ENCODE measurements at regions not wholly inside any gene's neighbourhood (a gene's known extent, or its start where the extent isn't known, plus 50 kb on each side); places are given as distances from the start of the nearest gene placed in this dataset.

DNA sequence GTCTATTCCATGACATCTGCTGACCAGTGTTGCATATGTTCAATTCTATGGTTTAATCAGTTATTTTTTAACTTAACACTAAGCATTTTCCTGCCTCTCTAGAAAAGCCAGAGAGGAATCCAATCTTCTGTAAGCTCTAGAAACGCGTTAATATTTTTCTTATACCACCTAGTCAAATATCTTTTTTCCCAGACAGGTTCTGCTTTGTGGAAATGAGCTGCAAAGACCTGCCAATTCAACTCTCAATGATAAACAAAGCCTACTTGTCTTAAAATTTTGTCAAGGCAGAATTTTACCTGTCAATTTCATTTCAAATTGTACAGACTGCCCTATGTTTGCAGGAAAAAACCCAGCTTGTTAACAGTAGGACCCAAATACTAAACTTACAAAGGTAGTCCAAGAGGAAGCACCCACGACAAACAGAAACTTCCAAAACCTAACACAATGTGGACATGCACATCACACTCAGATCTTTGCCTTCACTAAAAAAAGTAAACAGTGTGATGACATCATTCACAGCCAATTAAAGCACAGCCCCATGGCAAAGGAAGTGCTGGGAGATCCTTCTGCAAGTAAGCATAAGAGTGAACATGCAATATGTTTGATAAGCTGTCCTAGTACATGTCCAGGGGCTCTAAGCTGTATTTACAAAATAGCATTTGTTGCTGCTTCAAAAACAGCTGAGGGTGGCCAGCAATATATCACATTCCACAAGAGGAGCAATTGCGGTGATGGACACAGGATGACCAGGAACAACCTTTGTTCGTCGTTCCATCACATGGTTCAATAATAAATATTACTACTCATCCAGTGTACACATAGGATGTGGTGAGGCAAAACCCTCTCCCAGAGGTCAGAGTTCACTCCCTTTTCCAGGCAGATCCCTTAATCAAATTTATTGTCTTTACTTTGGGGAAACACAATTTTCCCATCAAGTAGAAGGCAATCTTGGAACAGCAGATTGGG, 139.4 kb upstream of the TSC22D2 start (continued):
- TF ChIP-seq CREM (IDR thresholded peaks at IDR 0.05; ENCODE audit: low read depth), result no peak
- TF ChIP-seq, protein P1, sequence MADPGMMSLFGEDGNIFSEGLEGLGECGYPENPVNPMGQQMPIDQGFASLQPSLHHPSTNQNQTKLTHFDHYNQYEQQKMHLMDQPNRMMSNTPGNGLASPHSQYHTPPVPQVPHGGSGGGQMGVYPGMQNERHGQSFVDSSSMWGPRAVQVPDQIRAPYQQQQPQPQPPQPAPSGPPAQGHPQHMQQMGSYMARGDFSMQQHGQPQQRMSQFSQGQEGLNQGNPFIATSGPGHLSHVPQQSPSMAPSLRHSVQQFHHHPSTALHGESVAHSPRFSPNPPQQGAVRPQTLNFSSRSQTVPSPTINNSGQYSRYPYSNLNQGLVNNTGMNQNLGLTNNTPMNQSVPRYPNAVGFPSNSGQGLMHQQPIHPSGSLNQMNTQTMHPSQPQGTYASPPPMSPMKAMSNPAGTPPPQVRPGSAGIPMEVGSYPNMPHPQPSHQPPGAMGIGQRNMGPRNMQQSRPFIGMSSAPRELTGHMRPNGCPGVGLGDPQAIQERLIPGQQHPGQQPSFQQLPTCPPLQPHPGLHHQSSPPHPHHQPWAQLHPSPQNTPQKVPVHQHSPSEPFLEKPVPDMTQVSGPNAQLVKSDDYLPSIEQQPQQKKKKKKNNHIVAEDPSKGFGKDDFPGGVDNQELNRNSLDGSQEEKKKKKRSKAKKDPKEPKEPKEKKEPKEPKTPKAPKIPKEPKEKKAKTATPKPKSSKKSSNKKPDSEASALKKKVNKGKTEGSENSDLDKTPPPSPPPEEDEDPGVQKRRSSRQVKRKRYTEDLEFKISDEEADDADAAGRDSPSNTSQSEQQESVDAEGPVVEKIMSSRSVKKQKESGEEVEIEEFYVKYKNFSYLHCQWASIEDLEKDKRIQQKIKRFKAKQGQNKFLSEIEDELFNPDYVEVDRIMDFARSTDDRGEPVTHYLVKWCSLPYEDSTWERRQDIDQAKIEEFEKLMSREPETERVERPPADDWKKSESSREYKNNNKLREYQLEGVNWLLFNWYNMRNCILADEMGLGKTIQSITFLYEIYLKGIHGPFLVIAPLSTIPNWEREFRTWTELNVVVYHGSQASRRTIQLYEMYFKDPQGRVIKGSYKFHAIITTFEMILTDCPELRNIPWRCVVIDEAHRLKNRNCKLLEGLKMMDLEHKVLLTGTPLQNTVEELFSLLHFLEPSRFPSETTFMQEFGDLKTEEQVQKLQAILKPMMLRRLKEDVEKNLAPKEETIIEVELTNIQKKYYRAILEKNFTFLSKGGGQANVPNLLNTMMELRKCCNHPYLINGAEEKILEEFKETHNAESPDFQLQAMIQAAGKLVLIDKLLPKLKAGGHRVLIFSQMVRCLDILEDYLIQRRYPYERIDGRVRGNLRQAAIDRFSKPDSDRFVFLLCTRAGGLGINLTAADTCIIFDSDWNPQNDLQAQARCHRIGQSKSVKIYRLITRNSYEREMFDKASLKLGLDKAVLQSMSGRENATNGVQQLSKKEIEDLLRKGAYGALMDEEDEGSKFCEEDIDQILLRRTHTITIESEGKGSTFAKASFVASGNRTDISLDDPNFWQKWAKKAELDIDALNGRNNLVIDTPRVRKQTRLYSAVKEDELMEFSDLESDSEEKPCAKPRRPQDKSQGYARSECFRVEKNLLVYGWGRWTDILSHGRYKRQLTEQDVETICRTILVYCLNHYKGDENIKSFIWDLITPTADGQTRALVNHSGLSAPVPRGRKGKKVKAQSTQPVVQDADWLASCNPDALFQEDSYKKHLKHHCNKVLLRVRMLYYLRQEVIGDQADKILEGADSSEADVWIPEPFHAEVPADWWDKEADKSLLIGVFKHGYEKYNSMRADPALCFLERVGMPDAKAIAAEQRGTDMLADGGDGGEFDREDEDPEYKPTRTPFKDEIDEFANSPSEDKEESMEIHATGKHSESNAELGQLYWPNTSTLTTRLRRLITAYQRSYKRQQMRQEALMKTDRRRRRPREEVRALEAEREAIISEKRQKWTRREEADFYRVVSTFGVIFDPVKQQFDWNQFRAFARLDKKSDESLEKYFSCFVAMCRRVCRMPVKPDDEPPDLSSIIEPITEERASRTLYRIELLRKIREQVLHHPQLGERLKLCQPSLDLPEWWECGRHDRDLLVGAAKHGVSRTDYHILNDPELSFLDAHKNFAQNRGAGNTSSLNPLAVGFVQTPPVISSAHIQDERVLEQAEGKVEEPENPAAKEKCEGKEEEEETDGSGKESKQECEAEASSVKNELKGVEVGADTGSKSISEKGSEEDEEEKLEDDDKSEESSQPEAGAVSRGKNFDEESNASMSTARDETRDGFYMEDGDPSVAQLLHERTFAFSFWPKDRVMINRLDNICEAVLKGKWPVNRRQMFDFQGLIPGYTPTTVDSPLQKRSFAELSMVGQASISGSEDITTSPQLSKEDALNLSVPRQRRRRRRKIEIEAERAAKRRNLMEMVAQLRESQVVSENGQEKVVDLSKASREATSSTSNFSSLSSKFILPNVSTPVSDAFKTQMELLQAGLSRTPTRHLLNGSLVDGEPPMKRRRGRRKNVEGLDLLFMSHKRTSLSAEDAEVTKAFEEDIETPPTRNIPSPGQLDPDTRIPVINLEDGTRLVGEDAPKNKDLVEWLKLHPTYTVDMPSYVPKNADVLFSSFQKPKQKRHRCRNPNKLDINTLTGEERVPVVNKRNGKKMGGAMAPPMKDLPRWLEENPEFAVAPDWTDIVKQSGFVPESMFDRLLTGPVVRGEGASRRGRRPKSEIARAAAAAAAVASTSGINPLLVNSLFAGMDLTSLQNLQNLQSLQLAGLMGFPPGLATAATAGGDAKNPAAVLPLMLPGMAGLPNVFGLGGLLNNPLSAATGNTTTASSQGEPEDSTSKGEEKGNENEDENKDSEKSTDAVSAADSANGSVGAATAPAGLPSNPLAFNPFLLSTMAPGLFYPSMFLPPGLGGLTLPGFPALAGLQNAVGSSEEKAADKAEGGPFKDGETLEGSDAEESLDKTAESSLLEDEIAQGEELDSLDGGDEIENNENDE (IDR thresholded peaks at IDR 0.05; ENCODE audit: low read depth, low read length), result no peak
- TF ChIP-seq MYC (IDR thresholded peaks at IDR 0.05; ENCODE audit: low read depth, low read length), result no peak
- no peak for TF ChIP-seq MYC (CRISPR knock-in tag; IDR thresholded peaks at IDR 0.05; ENCODE audit: borderline replicate concordance, low read depth)
- TF ChIP-seq DNMT1 (IDR thresholded peaks at IDR 0.05), result no peak
- TF ChIP-seq RNF2 (IDR thresholded peaks at IDR 0.05), result no peak
- TF ChIP-seq, protein P2, sequence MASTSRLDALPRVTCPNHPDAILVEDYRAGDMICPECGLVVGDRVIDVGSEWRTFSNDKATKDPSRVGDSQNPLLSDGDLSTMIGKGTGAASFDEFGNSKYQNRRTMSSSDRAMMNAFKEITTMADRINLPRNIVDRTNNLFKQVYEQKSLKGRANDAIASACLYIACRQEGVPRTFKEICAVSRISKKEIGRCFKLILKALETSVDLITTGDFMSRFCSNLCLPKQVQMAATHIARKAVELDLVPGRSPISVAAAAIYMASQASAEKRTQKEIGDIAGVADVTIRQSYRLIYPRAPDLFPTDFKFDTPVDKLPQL (IDR thresholded peaks at IDR 0.05; ENCODE audit: extremely low read depth, insufficient read length), result no peak
- TF ChIP-seq NFIC (IDR thresholded peaks at IDR 0.05), result no peak
- no peak for TF ChIP-seq ARHGAP35 (IDR thresholded peaks at IDR 0.05; ENCODE audit: partially characterized antibody)
- no peak for TF ChIP-seq PML (IDR thresholded peaks at IDR 0.05; ENCODE audit: low read length)
- TF ChIP-seq, protein P3, sequence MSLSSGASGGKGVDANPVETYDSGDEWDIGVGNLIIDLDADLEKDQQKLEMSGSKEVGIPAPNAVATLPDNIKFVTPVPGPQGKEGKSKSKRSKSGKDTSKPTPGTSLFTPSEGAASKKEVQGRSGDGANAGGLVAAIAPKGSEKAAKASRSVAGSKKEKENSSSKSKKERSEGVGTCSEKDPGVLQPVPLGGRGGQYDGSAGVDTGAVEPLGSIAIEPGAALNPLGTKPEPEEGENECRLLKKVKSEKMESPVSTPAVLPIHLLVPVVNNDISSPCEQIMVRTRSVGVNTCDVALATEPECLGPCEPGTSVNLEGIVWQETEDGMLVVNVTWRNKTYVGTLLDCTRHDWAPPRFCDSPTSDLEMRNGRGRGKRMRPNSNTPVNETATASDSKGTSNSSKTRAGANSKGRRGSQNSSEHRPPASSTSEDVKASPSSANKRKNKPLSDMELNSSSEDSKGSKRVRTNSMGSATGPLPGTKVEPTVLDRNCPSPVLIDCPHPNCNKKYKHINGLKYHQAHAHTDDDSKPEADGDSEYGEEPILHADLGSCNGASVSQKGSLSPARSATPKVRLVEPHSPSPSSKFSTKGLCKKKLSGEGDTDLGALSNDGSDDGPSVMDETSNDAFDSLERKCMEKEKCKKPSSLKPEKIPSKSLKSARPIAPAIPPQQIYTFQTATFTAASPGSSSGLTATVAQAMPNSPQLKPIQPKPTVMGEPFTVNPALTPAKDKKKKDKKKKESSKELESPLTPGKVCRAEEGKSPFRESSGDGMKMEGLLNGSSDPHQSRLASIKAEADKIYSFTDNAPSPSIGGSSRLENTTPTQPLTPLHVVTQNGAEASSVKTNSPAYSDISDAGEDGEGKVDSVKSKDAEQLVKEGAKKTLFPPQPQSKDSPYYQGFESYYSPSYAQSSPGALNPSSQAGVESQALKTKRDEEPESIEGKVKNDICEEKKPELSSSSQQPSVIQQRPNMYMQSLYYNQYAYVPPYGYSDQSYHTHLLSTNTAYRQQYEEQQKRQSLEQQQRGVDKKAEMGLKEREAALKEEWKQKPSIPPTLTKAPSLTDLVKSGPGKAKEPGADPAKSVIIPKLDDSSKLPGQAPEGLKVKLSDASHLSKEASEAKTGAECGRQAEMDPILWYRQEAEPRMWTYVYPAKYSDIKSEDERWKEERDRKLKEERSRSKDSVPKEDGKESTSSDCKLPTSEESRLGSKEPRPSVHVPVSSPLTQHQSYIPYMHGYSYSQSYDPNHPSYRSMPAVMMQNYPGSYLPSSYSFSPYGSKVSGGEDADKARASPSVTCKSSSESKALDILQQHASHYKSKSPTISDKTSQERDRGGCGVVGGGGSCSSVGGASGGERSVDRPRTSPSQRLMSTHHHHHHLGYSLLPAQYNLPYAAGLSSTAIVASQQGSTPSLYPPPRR (CRISPR knock-in tag; IDR thresholded peaks at IDR 0.05; ENCODE audit: borderline replicate concordance), result no peak
